ENCODE measurements at regions not wholly inside any gene's neighbourhood (a gene's known extent, or its start where the extent isn't known, plus 50 kb on each side); places are given as distances from the start of the nearest gene placed in this dataset.

DNA sequence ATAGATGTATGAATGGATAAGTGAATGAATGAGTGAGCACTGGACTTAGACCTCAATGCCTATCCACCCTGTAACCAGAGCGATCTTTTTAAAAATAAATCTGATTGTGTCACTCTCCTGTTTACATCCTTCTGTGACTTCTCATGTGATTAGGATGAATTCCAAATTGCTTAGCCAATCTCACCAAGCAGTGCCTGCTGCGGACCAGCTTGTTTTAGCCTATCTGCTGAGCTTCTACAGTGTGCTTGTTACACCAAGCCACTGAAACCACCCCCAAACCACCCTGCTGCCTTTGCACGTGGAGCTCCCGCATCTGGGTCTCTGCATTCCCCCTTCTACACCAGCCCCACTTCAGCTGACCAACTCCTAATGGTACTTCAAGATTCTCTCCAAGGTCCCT lies 265.4 kb downstream of the EN1 start:
- CTCF ChIA-PET, result no interaction called here
- intact Hi-C loops (cut with micrococcal nuclease; ENCODE audit: unreplicated experiment), result no loop called here
- H3K27ac Mint-ChIP-seq (ENCODE audit: unreplicated experiment), result no peak overlapping the region

DNA sequence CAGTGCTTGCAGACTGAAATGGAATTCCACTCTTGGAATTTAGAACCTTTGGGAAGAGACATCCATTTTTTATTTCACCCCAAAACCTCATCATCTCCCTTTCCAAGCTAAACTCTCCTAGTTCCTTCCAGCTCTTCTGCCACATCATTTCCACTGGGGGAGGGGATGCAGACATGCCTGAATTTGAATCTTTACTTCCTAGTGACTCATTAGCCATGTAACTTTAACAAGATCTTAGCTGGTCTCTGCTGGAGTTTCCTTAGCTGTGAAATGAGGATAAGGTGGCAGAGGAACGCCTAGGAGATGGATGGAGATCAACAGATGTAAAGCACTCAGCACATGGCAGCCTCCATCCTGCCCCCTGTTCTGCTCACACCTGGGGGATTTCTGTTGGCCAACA lies 266.8 kb downstream of the EN1 start:
- Mint-ChIP-seq H3K36me3 (ENCODE audit: insufficient read depth, unreplicated experiment) (no peaks in the 10 kb centered on the region), H3K4me3 (ENCODE audit: unreplicated experiment) (no peak overlapping the region), H3K9me3 (ENCODE audit: unreplicated experiment) (no peaks in the 10 kb centered on the region), H3K27ac (ENCODE audit: unreplicated experiment) (no peak overlapping the region), H3K4me1 (ENCODE audit: low read depth, unreplicated experiment) (no peaks in the 10 kb centered on the region), H3K27me3 (ENCODE audit: insufficient read depth, unreplicated experiment) (peaks cover 9% of the 10 kb centered on the region)
- TF ChIP-seq, protein P1, sequence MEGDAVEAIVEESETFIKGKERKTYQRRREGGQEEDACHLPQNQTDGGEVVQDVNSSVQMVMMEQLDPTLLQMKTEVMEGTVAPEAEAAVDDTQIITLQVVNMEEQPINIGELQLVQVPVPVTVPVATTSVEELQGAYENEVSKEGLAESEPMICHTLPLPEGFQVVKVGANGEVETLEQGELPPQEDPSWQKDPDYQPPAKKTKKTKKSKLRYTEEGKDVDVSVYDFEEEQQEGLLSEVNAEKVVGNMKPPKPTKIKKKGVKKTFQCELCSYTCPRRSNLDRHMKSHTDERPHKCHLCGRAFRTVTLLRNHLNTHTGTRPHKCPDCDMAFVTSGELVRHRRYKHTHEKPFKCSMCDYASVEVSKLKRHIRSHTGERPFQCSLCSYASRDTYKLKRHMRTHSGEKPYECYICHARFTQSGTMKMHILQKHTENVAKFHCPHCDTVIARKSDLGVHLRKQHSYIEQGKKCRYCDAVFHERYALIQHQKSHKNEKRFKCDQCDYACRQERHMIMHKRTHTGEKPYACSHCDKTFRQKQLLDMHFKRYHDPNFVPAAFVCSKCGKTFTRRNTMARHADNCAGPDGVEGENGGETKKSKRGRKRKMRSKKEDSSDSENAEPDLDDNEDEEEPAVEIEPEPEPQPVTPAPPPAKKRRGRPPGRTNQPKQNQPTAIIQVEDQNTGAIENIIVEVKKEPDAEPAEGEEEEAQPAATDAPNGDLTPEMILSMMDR (IDR thresholded peaks at IDR 0.05; ENCODE audit: insufficient read depth in 1 of 2, low read depth in 1 of 2, low read length in 1 of 2, severe bottlenecking in 1 of 2, unreplicated experiment in 1 of 2), result no peak
- no peak for DNase-seq
- no peak overlapping the region for H3K4me3 ChIP-seq (ENCODE audit: low read depth, low read length)
- intact Hi-C loops (cut with micrococcal nuclease; ENCODE audit: unreplicated experiment), result no loop called here
- no peaks in the 10 kb centered on the region for H3K36me3 ChIP-seq (ENCODE audit: control insufficient read depth, insufficient read depth, low read length)
- no peaks in the 10 kb centered on the region for H3K9me3 ChIP-seq
- H3K27me3 ChIP-seq (replicated peaks; ENCODE audit: control insufficient read depth, insufficient read depth, low read length), result no peaks in the 10 kb centered on the region
- POLR2A ChIA-PET, result no interaction called here
- CTCF ChIA-PET, result no interaction called here
- no peaks in the 10 kb centered on the region for H3K4me1 ChIP-seq
- BruUV-seq (replicated peaks), result no TSS peak

More for the DNA sequence above, 265.4 kb downstream of the EN1 start:
- peaks cover 9% of the 10 kb centered on the region for H3K27me3 Mint-ChIP-seq (ENCODE audit: insufficient read depth, unreplicated experiment)
- H3K9me3 Mint-ChIP-seq (ENCODE audit: unreplicated experiment), result no peaks in the 10 kb centered on the region
- no peak overlapping the region for H3K4me3 Mint-ChIP-seq (ENCODE audit: unreplicated experiment)
- POLR2A ChIA-PET, result no interaction called here
- DNase-seq, result no peak
- no peaks in the 10 kb centered on the region for H3K36me3 ChIP-seq (ENCODE audit: control insufficient read depth, insufficient read depth, low read length)
- H3K4me3 ChIP-seq (ENCODE audit: low read depth, low read length), result no peak overlapping the region
- H3K27me3 ChIP-seq (replicated peaks; ENCODE audit: control insufficient read depth, insufficient read depth, low read length), result no peaks in the 10 kb centered on the region
- no peaks in the 10 kb centered on the region for H3K4me1 ChIP-seq
- H3K9me3 ChIP-seq, result no peaks in the 10 kb centered on the region
- BruUV-seq (replicated peaks), result no TSS peak
- no peaks in the 10 kb centered on the region for H3K36me3 Mint-ChIP-seq (ENCODE audit: insufficient read depth, unreplicated experiment)
- TF ChIP-seq, protein P1 (IDR thresholded peaks at IDR 0.05; ENCODE audit: insufficient read depth in 1 of 2, low read depth in 1 of 2, low read length in 1 of 2, severe bottlenecking in 1 of 2, unreplicated experiment in 1 of 2), result no peak
- no peaks in the 10 kb centered on the region for H3K4me1 Mint-ChIP-seq (ENCODE audit: low read depth, unreplicated experiment)

DNA sequence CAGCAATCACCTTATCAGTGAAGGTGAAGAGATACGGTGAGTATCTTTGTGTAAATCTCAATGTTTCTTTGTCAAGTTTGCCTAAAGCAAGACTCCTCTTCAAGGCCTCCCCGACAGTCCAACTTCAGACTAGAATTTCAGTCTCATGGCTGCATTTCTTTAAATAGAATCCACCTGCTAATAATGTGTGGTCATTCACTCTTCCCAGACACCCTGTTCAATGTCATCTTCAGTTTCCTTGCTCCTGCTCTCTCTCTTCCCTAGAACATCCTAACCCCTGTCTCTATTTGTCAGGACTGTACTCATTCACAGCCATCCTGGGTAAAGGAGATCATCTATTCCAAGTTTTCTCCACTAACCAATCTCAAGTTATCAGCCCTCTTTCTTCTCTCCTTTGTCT lies 267.3 kb downstream of the EN1 start:
- Histone ChIP-seq H3K9me3 (no peaks in the 10 kb centered on the region), H3K4me3 (ENCODE audit: low read depth, low read length) (no peak overlapping the region), H3K4me1 (no peaks in the 10 kb centered on the region), H3K27me3 (replicated peaks; ENCODE audit: control insufficient read depth, insufficient read depth, low read length) (no peaks in the 10 kb centered on the region), H3K36me3 (ENCODE audit: control insufficient read depth, insufficient read depth, low read length) (no peaks in the 10 kb centered on the region)
- CTCF ChIA-PET, result no interaction called here
- no peak for DNase-seq
- no TSS peak for BruUV-seq (replicated peaks)
- Mint-ChIP-seq H3K27me3 (ENCODE audit: insufficient read depth, unreplicated experiment) (peaks cover 9% of the 10 kb centered on the region), H3K9me3 (ENCODE audit: unreplicated experiment) (no peaks in the 10 kb centered on the region), H3K4me3 (ENCODE audit: unreplicated experiment) (no peak overlapping the region), H3K36me3 (ENCODE audit: insufficient read depth, unreplicated experiment) (no peaks in the 10 kb centered on the region), H3K27ac (ENCODE audit: unreplicated experiment) (no peak overlapping the region), H3K4me1 (ENCODE audit: low read depth, unreplicated experiment) (no peaks in the 10 kb centered on the region)
- intact Hi-C loops (cut with micrococcal nuclease; ENCODE audit: unreplicated experiment), result no loop called here
- POLR2A ChIA-PET, result no interaction called here
- TF ChIP-seq, protein P1 (IDR thresholded peaks at IDR 0.05; ENCODE audit: insufficient read depth in 1 of 2, low read depth in 1 of 2, low read length in 1 of 2, severe bottlenecking in 1 of 2, unreplicated experiment in 1 of 2), result no peak

Data from Caco-2 (cell line).